ENCODE measurements at regions not wholly inside any gene's neighbourhood (a gene's known extent, or its start where the extent isn't known, plus 50 kb on each side); places are given as distances from the start of the nearest gene placed in this dataset.

- TF ChIP-seq, protein P1, sequence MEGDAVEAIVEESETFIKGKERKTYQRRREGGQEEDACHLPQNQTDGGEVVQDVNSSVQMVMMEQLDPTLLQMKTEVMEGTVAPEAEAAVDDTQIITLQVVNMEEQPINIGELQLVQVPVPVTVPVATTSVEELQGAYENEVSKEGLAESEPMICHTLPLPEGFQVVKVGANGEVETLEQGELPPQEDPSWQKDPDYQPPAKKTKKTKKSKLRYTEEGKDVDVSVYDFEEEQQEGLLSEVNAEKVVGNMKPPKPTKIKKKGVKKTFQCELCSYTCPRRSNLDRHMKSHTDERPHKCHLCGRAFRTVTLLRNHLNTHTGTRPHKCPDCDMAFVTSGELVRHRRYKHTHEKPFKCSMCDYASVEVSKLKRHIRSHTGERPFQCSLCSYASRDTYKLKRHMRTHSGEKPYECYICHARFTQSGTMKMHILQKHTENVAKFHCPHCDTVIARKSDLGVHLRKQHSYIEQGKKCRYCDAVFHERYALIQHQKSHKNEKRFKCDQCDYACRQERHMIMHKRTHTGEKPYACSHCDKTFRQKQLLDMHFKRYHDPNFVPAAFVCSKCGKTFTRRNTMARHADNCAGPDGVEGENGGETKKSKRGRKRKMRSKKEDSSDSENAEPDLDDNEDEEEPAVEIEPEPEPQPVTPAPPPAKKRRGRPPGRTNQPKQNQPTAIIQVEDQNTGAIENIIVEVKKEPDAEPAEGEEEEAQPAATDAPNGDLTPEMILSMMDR (conservative IDR thresholded peaks at IDR 0.05; ENCODE audit: low read depth, low read length): no peak
- TF ChIP-seq EZH2 (IDR thresholded peaks at IDR 0.05; ENCODE audit: borderline replicate concordance, low read depth, low read length, poor library complexity, severe bottlenecking): no peak
These were observed 162.3 kb upstream of the ZEB2 start for GRCh38 chr2:144682248-144682647.
